NCI-H526 (cell line): ENCODE measurements at regions not wholly inside any gene's neighbourhood (a gene's known extent, or its start where the extent isn't known, plus 50 kb on each side); places are given as distances from the start of the nearest gene placed in this dataset.
A peak's percentile ranks its signal among the peaks of the same experiment; 100 is the strongest.

Source experiments
- DNase-seq, 2 experiments: peaks; one replicate each; lab custom pipeline; 2025; lab: John Stamatoyannopoulos, UW

DNA sequence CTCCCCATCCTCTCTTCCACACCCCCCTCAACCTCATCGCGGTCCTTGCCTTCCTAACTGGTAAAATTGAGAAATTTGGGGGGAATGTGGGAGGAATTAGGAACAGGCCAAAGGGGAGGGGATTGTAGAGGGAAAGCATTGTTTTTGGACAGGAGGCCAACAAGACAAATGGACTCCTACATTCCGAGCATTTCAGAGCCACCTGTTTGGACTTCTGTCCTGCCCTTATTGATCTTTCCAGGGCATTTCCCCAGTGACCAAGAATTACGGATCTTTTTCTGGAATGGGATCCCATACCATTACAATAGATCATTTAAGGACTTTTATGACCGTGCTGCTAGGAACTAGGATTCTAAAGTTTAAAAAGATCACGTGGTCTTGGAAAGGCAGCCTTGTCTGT lies 221.3 kb upstream of the ASIC2 start:
- no peak for DNase-seq

DNA sequence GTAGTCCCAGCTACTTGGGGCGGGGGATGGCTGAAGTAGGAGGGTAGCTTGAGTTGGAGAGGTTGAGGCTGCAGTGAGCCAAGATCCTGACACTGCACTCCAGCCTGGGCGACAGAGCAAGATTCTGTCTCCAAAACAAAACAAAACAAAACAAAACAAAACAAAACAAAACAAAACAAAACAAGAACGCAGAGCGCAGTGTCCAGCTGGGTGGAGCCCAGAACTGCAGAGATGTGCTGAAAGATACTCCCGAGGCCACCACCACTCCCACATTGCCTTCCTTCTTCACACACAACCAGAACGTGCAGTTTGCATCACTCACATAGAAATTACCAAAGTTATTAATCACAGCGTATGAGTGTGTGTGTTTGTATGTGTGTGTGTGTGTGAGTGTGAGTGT lies 222.9 kb upstream of the ASIC2 start:
- no peak for DNase-seq

DNA sequence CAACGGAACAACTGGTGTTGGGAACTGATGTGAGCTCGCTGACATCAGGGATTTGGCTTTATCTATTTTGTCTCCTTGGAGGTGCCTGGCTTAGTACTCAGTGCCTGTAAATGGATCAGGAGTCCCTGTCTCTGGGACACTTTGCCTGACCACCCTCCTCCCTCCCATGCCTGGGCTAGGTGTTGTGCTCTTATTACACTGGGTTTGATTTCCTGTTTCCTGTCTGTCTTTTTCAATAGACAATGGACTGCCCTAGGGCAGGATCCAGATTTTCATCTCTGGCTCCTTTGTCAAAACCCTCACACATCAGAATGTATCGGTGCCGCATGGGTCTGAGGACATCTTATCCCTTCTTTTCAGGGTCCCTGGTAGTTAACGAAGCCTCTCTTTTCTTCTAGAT lies 223.6 kb upstream of the ASIC2 start:
- no peak for DNase-seq

DNA sequence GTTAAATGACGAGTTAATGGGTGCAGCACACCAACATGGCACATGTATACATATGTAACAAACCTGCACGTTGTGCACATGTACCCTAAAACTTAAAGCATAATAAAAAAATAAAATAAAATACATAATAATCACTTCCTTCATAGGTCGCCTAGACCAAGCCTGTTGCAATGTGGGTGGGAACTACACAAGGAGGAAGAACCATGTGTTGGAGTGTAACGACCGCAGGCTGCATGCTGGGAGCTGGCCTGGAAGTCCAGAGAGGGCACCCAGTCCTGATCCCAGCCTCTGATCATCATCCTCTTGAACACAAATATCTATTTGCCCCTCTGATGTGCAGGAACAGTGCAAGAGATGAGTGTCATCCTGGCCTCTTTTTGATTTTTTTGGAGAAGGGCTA lies 224.7 kb upstream of the ASIC2 start:
- no peak for DNase-seq

DNA sequence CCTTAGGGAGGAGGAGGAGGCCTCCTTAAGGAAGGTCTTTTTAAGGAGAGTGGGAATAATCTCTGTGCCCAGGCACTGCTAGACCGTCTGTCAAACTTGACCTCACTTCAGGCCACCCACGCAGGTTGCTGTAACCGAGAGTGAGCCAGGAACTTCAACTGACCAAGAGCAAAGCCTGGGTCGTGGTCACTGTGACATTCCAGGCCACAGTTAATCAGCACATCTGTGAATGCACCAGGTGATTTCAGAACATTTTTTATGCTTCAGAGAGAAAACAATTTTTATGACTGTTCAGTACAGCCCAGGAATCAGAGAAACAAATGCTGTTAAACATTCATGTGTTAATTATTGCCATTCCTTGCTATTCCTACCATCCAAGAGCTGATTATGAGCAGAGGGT lies 226.6 kb upstream of the ASIC2 start:
- no peak for DNase-seq

DNA sequence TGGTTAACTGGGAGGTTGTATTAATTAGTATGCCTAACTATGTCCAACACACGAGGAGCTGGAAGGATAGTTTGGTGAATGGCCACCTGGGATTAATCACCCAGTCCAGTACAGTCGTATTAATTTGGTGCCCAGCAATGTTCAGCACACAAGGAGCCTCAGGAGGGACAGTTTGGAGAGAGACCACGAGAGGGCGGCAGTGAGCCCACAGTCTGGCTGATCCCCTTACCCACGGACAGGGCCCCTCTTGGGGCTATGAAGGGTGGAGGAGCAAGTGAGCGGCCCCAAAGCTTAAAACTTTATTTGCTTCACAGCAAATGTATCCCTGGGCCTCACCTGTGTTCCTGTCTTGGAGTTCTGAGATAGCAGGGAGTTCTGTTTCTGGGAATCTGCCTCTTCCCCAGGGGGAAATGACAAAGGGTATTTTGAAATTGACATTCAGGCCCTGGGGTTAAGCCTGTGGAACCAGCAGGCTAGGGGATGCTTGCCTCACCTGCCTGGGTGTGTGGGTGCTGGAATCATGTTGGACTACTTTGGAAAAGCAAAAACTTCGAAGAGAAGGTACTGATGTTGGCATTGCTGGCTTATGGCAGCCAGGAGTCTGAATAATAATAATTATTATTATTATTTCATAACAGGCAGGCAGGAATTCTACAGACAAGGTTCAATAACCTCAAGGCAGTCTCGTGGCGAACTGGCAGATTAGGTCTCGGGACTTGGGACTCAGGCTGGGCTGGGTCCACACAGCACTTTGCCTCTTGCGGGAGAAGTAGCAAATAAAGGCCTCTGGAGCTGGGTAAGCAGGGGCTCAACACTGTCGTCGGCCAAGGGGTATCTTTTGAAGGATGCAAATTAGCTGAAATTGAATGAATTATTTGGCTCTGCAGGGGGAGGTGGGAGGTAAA lies 227.6 kb upstream of the ASIC2 start:
- DNase-seq = peak; percentile 5 to 67

DNA sequence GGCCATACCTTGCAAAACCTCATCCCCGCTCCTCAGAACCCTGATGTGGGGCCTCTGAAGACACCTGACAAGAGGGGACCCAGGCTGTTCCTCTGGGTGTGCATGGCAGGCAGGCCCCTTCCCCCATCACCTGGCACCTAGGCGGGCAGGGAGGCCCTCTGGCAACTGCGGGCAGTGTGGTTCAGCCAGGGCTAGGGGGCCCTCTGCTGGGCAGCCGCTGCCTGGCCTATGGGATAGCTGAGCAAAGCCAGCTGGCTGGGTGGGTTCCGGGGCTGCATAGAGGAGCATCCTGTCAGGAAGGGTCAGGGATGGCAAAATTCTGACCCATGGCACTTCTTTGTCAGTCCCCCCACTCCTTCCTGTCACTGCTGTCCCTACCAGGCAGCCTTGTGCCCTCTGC lies 228.7 kb upstream of the ASIC2 start:
- peak in 1 of 2 experiments; percentile 30 for DNase-seq

DNA sequence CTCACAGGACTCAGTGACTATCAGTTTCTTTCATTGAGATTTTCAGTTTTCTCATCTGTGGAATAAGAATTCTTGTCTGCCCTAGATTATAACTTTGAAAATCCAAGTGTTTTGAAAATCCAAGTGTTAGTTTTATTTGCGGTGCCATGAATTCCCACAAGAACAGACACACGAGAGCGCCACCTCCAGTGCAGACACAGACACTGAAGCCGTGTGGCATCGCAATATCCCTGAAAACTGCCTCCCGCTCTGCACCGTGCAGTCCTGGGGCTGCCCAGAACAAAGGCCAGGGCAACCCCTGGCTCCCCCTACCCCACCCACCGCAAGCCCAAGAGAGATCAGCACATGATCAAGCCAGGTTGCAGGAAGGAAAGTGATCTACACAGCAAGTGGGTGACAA lies 229.5 kb upstream of the ASIC2 start:
- peak in 1 of 2 experiments; percentile 1 for DNase-seq

DNA sequence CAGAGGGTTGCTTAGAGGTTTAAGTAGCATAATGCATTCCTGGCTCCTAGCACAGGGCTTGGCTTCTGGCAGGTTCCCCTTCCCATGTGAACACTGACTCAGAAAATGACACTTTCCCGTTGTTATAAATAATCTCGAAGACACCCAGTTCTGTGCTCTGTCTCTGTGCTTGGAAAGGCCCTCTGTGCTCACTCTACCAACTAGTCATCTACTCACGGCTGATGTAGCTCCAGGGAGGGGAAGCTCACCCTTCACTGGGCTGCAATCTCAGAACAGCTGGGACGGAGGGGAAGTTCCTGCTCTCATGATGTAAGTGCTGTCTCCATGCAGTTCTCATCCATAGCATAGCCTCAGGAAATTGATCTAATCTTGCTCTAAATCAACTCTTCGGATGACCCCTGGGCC lies 230.5 kb upstream of the ASIC2 start:
- DNase-seq = no peak

DNA sequence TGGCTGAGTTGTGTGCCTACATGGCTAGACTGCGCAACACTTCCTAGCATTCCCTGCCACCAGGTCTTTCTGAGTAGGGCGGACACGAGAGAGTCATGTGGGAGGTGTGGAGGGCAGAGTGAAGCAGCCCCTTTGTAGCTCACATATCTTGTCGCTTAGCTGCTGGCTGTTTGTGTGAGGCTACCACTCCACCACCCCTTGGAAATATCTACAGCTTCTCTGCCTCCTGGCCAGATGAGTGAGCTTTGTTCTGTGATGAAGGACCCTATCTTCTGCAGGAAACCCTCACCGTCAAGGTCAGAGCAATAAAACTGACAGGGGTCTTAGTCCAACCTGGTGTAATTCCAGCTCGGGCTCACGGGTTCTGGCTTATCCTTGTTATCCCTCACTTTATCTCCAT lies 232.1 kb upstream of the ASIC2 start:
- no peak for DNase-seq

DNA sequence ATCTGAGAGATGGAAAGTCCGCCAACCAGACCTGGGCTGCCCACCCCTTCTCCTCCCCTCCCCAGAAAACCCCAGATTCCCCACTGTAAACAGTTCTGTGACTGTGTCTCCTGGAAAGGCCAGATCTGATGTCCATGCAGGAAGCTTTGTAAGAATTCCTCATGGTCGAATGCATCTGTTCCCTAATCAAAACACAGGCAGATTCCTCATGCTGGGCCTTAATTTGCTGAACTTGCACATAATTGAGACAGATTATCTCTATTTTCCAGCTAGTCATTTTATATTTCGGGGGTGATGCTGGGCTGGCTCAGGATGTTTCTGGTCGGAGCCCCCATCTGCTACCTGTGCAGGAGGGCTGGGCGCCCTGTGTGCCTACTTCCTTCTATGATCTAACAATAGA lies 233.6 kb upstream of the ASIC2 start:
- DNase-seq = no peak

DNA sequence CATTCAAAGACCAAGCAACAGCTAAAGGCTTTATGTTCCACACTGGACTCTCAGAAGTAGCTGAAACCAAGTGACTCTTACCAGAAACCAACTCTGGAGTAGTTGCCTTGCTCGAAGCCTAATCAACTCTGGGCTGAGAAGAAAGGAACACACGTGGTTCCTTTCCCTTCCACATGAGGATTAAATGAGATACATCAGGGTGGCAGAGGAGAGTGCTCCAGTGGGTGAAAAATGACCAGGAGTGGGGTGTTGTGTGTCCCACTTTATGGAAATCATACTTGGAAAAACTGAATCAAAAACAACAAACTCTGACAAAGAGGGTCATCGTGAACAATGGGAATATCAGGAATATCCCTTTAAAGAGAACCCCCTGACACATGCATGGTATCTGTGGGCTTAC lies 234.2 kb upstream of the ASIC2 start:
- no peak for DNase-seq

DNA sequence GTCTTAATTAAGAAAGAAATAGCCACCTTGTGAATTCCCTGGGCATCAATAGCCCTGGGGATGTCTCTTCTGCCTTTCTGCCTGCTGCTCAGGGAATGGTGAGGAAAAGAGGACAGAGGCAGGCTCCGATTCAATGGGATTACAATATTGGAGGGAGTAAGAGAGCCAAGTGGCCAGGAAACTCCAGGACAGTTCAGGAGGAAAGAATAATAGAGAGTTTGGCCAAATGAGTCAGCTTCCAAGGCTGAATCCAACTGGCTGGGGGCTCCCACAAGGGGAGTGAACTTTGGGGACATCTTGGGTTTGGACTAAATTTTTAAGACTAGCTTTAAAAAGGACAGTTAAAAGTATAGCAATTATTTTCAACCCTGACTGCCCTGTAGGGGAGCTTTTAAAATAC lies 235.8 kb upstream of the ASIC2 start:
- DNase-seq = no peak

DNA sequence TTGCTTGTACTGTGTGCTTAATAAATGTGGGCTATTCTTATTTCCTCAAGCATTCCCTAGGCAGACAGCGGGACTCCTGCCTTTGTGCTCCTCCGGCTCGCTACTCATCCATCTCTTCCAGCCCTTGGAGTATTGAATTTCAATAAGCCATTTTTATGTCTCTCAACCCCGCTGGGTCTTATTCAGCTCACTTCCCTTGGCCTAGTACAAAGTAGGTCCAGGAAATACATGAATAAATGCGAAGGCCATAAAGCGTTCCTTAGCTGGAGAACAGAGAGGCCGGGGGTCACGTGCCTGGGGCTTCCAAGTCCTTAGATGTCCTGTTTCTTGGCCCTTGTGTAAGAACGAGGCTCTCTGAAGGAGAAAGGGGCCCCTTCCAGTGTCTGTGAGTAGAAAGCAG lies 236.7 kb upstream of the ASIC2 start:
- DNase-seq = no peak

DNA sequence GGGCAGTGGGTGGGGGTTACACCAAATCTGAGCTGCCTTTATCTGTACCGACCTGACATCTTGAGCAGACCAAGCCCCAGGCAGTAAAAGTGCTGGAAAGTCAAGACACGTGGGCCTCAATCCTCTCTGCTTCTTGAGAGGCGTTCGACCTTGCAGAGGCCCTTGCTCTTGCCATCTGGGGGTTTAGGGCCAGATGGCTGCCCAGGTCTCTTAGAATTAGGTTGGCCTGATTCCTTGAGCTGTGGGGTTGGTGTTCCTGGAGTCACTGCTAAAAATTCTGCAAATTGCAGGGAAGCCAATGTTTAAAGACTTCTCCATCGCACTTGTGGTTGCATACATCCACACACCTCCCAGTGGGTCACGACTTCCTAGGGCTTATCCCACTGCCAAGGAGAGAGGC lies 238.2 kb upstream of the ASIC2 start:
- no peak for DNase-seq

DNA sequence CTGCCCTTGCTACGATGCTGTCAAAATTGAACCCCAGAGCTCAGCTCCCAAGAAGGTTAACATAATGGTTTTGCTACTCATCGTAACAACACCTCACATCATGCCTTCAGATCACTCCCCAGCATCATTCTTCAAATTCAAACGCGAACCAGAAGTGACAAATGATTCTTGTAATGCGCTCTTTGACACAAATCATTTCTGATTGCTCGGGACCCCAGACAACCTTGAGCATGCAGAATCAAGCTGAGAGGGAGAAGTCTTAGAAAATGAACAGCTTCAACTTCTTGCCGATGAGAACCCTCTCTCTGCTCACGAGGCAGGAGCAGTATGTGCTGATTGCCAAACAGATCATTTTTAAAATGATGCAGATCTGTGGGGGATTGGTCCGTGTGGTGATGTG lies 241.0 kb upstream of the ASIC2 start:
- no peak for DNase-seq

DNA sequence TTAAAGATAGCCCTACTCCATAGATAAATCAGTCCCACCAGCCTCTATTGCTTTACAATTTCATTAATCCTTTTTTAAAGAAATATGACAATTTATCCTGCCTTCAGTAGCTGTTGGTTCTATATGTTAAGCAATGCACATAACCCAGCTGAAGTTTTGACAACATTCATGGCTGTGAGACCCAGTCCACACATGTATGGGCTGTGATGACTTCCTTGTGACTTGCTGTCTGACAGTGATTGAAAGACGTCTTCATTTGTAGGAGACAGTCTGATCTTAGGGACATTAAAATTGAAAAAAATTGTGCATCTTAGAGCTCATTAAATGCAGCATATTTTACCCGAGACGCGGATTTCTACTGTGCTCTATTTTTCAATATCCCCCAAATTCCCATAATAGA lies 252.0 kb upstream of the ASIC2 start:
- no peak for DNase-seq

DNA sequence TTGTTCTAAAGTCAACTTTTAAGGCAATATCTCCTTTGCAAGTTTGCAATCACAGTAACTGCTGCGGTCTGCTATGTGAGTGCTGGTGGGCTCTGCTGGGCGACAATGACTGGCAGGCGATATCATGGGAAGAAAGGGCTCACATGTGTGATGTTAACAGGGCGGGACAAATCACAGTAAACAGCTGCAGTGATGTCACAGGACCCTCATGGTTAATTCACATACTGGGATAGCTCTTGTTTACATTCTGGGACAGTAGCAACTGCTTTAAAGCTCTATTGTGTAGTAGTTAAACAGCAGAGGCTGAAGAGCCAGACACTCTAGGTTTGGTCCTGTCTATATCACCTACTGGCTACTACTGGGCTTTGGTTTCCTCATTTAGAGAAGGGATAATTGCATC lies 257.2 kb upstream of the ASIC2 start:
- no peak for DNase-seq

DNA sequence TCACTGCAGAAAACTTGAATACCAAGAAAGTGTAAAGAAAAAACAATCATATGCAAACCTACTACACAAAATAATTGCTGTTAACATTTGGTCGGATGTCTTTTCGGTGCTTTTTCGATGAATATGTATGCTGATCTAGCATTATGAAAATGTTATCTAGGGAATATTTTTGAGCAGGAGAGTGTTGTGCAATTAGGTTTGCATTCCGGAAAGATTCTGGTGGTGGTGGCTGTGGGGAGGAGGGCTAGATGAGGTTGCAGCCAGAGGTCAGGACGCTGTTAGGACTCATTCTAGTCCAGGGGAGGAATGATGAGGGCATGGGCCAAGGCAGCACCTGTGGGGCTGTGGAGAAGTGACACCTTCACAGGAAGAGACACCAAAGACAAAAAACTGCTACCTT lies 258.0 kb upstream of the ASIC2 start:
- DNase-seq = no peak

DNA sequence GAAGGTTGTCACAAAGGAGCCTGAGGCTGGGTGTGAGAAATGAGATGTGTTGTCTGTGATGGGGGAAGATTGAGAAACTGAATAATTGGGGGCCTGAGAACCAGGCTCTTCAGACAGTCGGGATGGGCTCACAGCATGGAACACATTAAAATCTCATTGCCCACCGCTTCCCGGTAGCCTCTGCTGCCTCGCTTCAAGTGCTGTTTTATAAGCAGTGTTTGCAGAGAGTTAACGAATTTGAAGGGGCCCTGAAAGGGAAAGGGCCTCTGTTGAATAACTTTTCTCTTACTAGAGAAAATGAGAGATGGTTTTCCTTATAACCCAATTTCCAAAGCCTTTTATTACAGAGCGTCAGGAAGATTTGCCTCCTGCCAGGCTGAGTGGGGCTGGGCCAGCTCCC lies 258.8 kb upstream of the ASIC2 start:
- no peak for DNase-seq

DNA sequence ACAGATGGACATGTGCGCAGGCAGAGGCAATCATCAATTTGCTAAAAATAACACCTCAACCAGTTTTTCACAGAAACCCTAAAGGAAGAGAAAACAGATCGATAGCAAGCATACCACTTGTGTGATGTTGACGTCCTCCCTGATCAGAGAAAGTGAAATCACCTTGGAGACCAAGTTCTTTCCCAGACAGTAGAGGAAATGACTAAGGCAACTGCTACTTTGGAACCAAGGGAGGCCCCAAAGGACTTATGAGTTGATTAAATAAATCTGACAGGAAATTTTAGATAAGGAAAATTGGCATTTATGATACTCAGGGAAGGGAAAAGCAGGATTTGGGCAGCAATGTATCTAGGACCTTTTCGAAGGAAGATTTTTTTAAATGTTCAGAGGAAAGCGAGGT lies 267.1 kb upstream of the ASIC2 start:
- no peak for DNase-seq

DNA sequence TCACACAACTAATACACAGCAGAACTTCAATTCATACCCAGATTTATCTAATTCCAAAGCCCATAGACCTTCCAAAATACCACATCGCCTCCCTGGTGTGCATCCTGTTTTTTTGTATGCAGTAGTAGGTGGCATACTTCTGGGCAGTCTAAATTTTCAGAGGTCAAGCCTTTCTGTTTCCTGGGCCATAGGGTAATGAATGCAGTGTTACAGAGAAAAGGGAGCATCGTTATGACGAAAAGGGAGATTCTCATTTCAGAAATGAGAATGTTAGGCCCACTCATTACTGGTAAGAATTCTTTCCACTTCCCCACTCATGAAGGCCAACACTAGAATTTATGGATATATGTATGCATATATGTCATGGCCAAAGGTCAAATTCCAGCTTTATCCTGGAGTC lies 267.8 kb upstream of the ASIC2 start:
- no peak for DNase-seq

DNA sequence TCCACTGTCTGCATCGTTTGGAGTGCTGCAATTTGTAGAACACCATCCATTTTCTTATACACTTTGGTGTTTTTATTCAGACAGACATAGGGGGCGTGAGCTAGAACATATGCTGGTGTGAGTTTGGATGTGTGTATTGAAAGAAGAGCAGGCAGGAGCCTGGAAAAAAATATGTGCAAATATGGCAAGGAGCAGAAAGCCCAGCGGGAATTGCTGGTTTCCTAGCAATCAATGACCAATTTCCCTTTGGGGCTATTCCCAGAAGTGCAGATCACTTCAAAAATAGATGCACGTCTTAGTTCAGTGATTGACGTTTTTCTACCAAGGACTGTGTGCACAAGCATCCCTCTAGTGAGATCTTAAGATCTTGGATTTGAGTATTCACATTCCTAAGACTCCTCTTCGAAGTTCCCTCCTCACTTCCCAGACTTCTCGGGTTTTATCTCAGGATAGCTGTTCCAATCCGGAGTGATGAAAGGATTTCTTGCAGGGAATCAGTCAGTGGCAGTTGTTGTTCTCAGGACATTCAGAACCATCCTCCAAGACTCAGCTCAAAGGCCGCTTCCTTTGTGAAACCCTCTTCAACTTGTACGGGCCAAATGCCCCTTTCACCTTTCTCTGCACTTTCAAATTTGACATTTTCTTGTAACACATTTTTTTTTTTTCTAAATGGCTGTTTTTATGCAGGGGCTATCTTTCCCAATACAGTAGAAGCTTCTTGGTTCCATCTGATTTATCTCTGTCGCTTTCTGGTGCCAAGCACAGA lies 268.7 kb upstream of the ASIC2 start:
- DNase-seq = no peak

DNA sequence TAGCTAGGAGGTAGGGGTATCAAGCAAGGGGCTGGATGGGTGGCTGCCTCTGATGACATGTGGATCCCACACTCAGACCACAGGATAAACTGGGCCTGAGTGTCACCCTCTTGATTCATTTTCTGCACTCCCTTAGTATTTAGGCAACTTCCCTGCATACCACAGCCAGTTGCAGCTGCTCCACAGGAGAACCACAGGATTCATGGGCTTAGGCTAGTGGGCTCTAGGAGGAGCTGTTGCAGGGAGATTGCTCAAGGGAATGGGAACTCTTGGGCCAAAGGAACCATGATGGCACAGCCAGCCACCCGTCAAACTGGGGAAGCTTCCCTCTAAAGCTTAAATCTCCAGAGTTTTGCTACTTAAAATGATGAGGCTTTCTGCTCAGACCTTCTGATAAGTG lies 269.7 kb upstream of the ASIC2 start:
- DNase-seq = no peak
